ENCODE measurements at regions not wholly inside any gene's neighbourhood (a gene's known extent, or its start where the extent isn't known, plus 50 kb on each side); places are given as distances from the start of the nearest gene placed in this dataset.

DNA sequence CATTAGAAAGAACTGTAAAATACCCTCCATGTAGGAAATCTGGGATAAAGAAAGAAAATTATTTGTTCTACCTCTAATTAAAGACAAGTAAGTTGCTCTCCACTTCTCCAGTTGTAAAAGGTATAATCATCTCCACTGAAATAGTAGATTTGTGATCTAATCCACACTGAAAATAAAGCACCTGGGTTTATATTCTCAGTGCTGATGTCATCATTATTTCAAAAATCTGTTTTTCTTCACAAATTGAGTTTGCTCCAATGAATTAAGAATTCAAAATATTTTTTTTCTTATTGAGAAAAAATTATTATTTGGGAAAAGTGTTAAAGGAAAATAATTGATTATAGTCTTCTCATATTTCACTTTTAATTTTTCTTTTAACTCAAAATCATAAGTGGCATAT is 869.2 kb downstream of the SLC16A7 start:
- TF ChIP-seq, protein P1, sequence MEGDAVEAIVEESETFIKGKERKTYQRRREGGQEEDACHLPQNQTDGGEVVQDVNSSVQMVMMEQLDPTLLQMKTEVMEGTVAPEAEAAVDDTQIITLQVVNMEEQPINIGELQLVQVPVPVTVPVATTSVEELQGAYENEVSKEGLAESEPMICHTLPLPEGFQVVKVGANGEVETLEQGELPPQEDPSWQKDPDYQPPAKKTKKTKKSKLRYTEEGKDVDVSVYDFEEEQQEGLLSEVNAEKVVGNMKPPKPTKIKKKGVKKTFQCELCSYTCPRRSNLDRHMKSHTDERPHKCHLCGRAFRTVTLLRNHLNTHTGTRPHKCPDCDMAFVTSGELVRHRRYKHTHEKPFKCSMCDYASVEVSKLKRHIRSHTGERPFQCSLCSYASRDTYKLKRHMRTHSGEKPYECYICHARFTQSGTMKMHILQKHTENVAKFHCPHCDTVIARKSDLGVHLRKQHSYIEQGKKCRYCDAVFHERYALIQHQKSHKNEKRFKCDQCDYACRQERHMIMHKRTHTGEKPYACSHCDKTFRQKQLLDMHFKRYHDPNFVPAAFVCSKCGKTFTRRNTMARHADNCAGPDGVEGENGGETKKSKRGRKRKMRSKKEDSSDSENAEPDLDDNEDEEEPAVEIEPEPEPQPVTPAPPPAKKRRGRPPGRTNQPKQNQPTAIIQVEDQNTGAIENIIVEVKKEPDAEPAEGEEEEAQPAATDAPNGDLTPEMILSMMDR (IDR thresholded peaks at IDR 0.05) = no peak
- no peak for TF ChIP-seq POLR2A (IDR thresholded peaks at IDR 0.05)

All from prostate gland (tissue), 2 donors.